ENCODE measurements at regions not wholly inside any gene's neighbourhood (a gene's known extent, or its start where the extent isn't known, plus 50 kb on each side); places are given as distances from the start of the nearest gene placed in this dataset.

- no peak for TF ChIP-seq CTCF (IDR thresholded peaks at IDR 0.05; ENCODE audit: borderline replicate concordance, extremely low read depth, low read length, poor library complexity, severe bottlenecking)
- TF ChIP-seq EZH2 (IDR thresholded peaks at IDR 0.05; ENCODE audit: borderline replicate concordance, low read depth, low read length, severe bottlenecking) = no peak
These were observed 1433.5 kb upstream of the ADGRB3 start for GRCh38 chr6:67201563-67201962.
